Dermis microvascular lymphatic vessel endothelial cell (primary cell): ENCODE measurements at regions not wholly inside any gene's neighbourhood (a gene's known extent, or its start where the extent isn't known, plus 50 kb on each side); places are given as distances from the start of the nearest gene placed in this dataset.

Experiments used
- DNase-seq, 2 donors: peaks; one replicate each; pipeline versions ENCODE4 v3.0.0 to v3.0.0-alpha.2; 2010; ENCODE audit warnings: low read depth in 2 of 2

GRCh38 chr12:123100882-123101281 is 50.0 kb downstream of the PITPNM2 start:
- DNase-seq: no peak

GRCh38 chr12:123100450-123100849 is 50.4 kb downstream of the PITPNM2 start:
- DNase-seq: no peak

GRCh38 chr12:123099560-123100192 is 51.2 kb downstream of the PITPNM2 start:
- no peak for DNase-seq

- no peak for DNase-seq
Measured at GRCh38 chr12:123098780-123099179, 52.1 kb downstream of the PITPNM2 start.

- DNase-seq: no peak
Measured at GRCh38 chr12:123097561-123098084, 53.3 kb downstream of the PITPNM2 start.

- no peak for DNase-seq
Measured at GRCh38 chr12:123096741-123097140, 54.1 kb downstream of the PITPNM2 start.

GRCh38 chr12:123096182-123096581 is 54.7 kb downstream of the PITPNM2 start:
- DNase-seq: no peak

- DNase-seq: no peak
Measured at GRCh38 chr12:123095078-123095881, 55.6 kb downstream of the PITPNM2 start.

- DNase-seq: no peak
Measured at GRCh38 chr12:123094349-123095077, 56.4 kb downstream of the PITPNM2 start.

GRCh38 chr12:123092866-123093265 is 58.0 kb downstream of the PITPNM2 start:
- DNase-seq: no peak

- no peak for DNase-seq
Measured at GRCh38 chr12:123091230-123092150, 59.4 kb downstream of the PITPNM2 start.

- peak; percentile 30 to 93 for DNase-seq
Measured at GRCh38 chr12:123089631-123090353, 61.1 kb downstream of the PITPNM2 start.

GRCh38 chr12:123089140-123089539 is 61.8 kb downstream of the PITPNM2 start:
- DNase-seq: no peak

- DNase-seq: peak; percentile 23 to 84
Measured at GRCh38 chr12:123085730-123086487, 65.0 kb downstream of the PITPNM2 start.

- no peak for DNase-seq
Measured at GRCh38 chr12:123085066-123085465, 65.8 kb downstream of the PITPNM2 start.

GRCh38 chr12:123083661-123084571 is 67.0 kb downstream of the PITPNM2 start:
- no peak for DNase-seq

- DNase-seq: no peak
Measured at GRCh38 chr12:123080634-123081033, 70.3 kb downstream of the PITPNM2 start.

- DNase-seq: no peak
Measured at GRCh38 chr12:123078531-123079155, 72.2 kb downstream of the PITPNM2 start.
